ENCODE measurements at regions not wholly inside any gene's neighbourhood (a gene's known extent, or its start where the extent isn't known, plus 50 kb on each side); places are given as distances from the start of the nearest gene placed in this dataset.

DNA sequence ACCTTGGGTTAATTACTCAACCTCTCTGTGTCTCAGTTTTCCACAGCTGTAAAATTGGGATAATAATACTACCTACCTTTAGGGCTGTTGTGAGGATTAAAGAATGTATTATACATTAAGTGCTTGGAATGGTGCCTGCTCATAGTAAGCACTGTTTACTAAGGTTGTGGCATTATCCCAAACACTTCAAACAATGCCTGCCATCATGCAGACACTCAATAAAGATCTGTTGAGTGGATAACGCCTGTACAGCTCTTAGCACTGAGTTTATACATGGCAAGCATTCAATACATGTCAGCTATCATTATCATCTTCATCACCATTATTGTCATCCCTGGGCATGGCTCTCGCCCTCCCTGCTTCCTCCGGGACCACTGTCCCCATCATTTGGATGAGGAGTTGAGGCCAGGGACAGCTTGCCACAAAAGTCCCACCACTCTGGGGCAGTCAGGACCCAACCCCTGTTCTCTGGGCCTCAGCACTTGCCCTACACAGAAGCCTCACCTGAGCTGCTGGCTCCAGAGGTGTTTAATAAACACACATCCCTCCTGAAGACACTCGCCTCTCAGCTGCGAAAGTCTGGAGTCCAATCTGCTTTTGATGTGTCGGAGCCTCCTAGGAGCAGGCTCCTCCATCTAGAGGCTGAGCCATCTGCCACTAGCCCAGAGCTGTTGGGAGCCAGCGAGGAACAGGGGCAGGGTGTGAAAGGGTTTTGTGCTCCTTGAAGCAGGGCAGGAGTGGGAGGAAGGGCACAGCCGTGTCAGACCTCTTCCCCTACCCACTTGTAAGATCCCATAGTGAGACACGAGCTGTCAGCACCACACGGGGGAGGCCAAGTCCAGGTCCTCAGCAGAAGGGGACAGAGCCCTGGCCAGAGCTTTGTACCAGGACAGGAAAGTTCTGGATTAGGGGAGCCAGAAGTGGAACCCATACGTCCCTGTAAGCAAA lies 80.9 kb upstream of the ZC3H12A start:
- peak in 1 of 2 experiments; percentile 36 for DNase-seq

DNA sequence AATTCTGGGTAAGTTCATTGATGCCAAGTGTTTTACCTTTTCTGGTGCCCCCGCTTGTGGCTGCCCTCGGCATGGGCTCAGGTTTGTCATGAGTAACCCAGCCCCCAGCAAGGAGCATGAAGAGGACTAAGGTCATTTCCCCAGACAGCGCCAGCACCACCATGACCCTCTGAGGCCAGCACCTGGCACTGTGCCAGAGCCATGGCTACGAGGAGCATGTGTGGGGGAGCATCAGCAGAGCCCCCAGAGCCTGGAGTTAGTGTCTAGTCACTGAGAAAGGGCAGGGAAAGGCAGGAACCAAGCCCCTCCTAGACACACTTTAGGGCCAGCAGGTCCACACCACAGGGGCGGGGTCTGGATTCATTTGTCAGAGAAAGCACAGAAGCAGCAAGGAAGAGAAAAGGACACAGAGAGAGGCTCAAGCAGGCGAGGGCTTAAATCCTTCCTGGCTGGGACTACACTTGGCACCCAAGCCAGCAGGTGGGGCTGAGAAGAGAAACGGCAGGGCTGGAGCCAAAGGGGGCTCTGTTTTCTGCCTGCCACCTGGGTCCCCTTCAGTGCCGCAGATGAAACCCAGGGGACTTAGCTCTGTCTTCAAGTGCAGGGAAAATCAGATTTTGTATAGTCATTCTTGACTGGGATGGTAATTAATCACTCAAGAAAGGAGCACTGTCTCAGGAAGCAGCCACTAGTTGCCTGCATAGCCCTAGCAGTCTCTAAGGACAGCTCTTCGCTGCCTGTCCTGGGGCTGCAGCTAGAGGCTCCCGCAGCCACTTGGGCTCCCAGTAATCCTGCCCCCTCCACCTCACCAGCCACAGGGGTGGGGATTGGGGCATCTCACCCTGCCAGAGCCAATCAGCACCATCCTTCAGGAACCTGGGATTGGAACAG lies 79.6 kb upstream of the ZC3H12A start:
- no peak for DNase-seq

DNA sequence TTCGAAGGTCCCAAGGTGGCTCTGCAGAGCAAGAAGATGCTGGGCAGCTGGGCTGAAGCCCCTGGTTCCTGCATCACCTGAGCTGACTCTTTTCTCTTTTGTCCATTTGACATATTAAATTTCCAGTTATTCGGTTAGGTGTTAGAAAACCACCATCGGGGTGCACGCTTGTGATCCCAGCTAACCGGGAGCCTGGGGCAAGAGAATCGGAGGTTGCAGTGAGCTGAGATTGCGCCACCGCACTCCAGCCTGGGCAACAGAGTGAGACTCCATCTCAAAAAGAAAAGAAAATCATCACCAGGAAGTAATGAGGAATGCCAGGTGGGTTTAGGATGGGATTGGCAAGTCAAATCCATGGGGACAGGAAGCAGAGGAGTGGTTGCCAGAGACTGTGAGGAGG lies 76.3 kb upstream of the ZC3H12A start:
- no peak for DNase-seq

DNA sequence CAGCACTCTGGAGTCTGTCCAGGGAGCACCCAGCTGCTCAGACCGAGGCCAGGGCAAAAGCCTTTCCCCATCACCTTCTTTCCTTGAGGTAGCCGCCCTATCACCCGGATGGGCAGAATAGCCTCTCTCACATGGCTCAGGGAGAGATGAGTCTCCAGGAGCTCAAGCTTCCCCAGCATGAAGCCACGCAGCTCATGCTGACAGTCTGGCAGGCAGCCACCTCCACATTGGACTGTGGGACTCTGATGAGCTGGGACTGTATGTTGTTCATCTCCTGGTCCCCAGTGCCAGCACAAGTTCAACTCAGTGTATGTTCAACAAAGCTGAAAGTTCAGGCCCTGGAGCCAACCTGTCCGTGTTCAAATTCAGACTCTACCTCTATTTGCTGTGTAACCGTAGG lies 75.2 kb upstream of the ZC3H12A start:
- DNase-seq = peak in 1 of 2 experiments; percentile 37

DNA sequence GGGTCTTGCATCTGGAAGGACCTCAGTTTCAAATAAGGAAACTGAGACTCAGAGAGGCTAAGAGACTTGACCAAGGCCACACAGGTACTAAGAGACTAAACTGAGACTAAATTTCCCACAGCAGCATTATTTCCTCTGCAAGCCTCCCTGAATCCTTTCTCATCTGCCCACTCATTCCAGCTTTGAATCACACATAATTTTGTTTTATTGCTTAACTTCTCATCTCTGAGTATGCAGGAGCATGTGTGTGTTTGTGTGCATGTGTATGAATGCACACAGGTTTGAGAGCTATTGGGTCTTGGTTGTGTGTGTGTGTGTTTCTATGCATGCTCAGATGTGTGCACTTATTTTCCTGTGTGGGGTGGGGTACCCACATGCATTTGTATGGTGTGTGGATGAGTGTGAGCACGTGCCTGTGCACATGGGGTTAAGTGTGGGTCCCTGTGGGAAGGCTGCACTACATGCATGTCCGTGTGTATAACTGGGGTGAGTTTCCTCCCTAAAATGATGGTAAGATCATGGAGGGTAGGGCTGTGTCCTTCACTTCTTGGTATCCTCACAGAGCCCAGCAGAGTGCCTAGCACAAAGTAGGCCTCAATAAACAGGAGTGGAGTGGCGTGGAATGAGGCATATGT lies 74.4 kb upstream of the ZC3H12A start:
- no peak for DNase-seq

DNA sequence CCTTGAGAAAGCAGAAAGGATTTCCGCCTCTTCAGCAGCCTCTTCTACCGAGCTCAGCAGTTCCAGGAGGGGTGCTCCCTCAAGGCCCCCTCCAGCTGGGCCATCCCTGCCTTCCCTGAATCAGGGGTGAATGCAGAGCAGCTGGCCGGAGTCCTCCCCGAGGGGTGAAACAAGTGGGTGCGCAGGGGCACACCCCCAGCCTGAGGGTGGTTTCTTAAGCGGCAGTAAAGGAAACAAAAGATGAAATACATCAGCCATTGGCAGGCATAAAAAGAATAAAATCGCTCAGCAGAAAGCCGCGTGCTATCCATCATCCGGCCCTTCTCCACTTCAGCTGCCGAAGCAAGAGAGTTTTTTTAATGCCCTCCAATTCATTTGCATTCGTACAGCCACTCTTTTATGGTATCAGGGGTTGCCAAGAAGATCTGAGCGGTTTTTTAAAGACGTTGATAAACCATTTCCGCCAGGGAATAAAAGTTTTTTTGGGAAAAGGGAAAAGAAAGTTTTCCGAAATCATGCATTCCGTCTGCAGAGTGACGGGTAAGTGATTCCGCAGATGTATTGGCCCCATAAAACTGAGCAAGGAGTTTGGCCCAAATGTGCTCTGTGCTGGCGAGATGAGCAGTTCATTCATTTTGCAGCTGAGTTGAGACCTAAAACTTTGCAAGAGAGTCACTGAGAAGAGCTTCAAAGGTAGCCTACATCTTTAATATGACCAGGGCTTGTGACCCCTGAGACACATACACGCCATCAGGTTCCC lies 73.7 kb upstream of the ZC3H12A start:
- no peak for DNase-seq

DNA sequence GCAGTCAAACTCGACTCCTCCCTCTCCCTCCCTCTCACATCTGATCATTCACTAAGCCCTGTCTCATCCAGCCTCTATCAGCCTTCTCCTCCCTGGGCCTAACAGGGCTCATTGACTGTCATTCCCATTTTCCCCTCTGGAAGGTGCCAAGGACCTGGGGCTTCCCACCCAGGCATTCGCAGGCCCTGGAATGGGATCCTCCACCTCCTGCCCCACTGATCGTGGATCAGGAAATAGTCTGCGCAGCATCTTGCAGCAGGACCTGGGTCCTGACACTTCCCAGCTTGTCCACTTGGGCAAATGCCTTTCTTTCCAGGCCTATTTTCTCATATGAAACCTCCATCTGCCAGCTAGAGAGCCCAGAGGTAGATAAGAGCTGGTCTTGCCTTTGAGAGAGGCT lies 71.2 kb upstream of the ZC3H12A start:
- DNase-seq = no peak

DNA sequence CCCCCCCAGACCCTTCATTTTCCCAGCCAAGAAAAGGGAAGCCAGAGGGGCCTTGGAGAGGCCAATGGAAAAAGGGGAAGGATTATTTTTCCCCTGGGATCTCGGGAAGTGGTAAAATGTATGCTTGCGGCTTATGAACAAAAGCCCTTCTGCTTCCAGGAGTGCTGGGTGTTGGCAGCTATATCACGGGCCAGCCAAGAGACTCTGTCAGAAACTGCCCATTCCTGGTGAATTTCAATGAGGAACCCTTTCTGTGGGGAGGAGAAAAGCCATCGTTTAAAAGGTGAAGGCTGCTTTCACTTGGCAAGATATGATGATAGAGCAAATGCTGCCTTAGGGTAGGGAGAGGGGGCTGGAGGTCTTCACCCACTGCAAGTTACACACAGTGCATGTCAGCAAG lies 69.7 kb upstream of the ZC3H12A start:
- DNase-seq = no peak

DNA sequence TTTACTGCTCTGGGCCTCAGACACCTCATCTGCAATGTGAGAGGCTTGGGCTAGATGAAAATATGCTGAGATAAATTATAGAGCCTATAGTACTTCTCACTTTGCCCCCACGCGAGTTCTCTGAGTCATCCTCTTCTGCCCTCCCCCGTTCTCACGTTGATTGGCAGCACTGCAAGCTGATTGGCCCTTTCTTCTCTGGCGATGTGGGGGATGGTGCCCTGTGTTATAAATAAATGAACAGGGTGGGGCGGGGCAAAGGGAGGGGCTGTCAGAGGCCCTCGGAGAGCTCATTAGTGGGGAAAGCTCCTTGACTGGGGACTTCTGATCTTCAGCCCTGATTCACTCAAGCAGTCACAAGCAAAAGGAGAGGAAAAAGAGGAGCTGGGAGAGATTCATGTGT lies 64.3 kb upstream of the ZC3H12A start:
- DNase-seq = peak in 1 of 2 experiments; percentile 34

DNA sequence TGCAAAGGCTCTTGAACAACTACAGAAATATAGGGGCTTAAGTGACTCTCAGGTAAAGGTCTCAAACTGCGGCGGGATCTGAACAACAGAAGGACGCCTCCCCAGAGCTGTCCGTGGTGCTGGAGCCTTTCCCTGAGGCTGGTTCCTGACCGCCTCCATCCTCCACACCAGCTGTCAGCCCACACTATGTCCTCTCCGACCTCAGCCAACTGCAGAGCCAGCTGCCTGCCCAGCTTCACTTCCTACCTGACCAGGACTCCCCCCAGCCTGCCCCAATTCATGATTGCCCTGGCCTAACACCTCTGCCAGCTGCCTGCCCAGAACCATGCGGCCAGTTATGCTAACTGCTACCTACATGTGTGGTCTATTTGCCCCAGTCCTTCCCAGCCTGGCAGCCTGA lies 63.6 kb upstream of the ZC3H12A start:
- DNase-seq = no peak

DNA sequence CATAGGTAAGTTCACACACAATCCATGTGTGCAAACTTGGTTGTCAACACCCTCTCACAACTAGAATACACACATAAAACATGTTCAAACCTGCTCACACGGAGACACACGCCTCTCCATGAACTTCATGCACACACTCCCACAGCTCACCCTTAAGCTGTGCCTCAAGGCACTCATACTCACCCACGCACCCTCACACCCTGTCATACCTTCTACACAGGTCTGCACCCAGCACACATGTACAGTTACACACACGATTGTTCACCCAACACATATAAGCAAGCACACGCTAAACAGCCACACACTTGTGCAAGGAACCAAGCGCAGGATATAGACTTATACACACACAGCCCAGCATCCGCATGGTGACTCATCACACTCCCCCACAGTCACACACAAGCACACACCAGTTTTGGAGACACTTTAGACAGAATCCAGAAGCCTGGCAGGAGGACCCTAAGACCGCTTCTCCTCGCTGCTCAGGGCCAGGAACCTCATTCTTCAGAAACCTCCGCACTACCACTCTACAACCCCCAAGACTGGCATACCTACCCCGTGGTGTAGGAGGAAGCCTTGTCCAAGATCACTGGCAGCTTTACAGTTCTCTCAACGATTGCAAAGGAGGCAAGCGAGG lies 58.7 kb upstream of the ZC3H12A start:
- no peak for DNase-seq

DNA sequence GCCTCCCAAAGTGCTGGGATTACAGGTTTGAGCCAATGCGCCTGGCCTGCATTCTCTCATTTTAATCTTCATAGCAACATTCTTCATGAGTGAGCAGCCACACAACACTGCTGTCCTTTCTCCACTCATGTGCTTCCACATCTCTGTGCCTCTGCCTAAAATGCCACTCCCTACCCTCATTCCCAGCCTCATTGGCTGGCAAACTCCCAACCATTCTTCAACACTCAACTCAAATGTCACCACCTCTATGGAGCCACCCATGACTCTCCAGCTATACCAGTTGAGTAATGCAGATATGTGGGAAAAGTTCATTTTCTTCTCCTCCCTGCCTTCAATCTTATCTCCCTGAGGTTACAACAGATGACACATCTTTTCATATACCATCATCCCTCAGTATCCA lies 53.9 kb upstream of the ZC3H12A start:
- DNase-seq = no peak

DNA sequence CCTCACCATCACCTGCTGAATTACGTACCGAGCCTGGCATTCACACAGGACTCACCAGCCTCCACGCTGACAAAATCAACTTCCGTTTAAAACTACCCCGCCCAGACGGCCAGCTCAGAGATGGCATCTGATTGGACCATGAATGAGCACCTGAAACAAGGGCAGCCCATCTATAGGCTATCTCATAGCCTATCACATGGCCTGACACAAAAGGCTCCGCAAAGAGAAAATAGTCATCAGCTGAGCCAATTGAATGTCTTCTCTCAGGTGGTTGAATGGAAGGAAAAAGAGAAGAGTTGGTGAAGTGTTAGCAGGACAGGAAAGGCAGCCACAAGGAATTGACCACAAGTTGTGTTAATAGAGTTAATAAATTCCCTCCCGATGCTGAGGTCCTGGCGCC lies 50.6 kb upstream of the ZC3H12A start:
- DNase-seq = no peak

DNA sequence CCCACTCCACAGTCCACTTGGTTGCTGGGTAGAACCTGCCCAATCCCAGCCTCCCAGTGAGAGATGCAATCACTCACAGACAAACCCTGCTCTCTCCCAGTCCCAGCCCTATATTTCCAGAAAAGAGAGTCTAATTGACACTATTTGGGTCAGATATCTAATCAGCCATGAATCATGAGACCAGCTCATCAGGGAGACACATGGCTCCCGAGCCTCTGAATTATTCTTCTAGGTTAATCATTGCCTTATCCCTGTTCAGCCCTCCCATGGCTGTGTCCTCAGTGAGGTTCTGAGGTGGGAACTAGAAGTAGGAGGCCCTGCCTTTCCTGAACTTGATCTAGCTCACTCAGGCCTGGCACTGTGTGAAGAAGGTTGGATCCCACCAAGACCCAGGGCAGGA lies 49.9 kb upstream of the ZC3H12A start:
- DNase-seq = no peak
